Endothelial cell of umbilical vein (primary cell): ENCODE measurements at regions not wholly inside any gene's neighbourhood (a gene's known extent, or its start where the extent isn't known, plus 50 kb on each side); places are given as distances from the start of the nearest gene placed in this dataset.

Experiments
- CTCF ChIP-seq, 2 donors: IDR thresholded peaks; 1 replicate in 1 of 2; 2 replicates in 1 of 2; pipeline ENCODE4 v1.5.1; 2011; ENCODE audit warnings: low read length in 2 of 2, mild to moderate bottlenecking in 2 of 2, moderate library complexity in 2 of 2, control low read depth in 1 of 2, inconsistent platforms in 1 of 2, low read depth in 1 of 2; ENCODE audit not compliant: insufficient read depth in 1 of 2; ENCODE audit errors: extremely low read depth in 1 of 2
- EZH2 ChIP-seq: IDR thresholded peaks from 2 replicates; pipeline ENCODE4 v1.6.1; 2012; ENCODE audit warnings: borderline replicate concordance, low read depth, mild to moderate bottlenecking, moderate library complexity, low read length, inconsistent platforms; ENCODE audit not compliant: severe bottlenecking
- FOS ChIP-seq: IDR thresholded peaks from 2 replicates; pipeline ENCODE4 v1.6.1; 2011; ENCODE audit warnings: mild to moderate bottlenecking, low read length, moderate library complexity, borderline replicate concordance; ENCODE audit not compliant: insufficient read depth
- GATA2 ChIP-seq: IDR thresholded peaks from 2 replicates; pipeline ENCODE4 v1.7.0; 2011; ENCODE audit warnings: low read depth, mild to moderate bottlenecking, moderate library complexity, mixed read lengths, low read length; ENCODE audit not compliant: insufficient read length, insufficient read depth
- JUN ChIP-seq: IDR thresholded peaks from 2 replicates; pipeline ENCODE4 v1.6.1; 2011; ENCODE audit warnings: borderline replicate concordance, low read depth; ENCODE audit not compliant: insufficient read length, insufficient read depth
- MAX ChIP-seq: IDR thresholded peaks from 2 replicates; pipeline ENCODE4 v1.6.1; 2011; ENCODE audit not compliant: insufficient read depth, insufficient read length
- MYC ChIP-seq: IDR thresholded peaks from one replicate; pipeline ENCODE4 v1.6.1; 2011; ENCODE audit warnings: mild to moderate bottlenecking, low read depth, low read length
- POLR2A ChIP-seq: IDR thresholded peaks from 2 replicates; pipeline ENCODE4 v1.6.1; 2012; ENCODE audit warnings: low read depth, mild to moderate bottlenecking, control low read depth, low read length
- POLR2AphosphoS5 ChIP-seq: IDR thresholded peaks from 2 replicates; pipeline ENCODE4 v1.6.1; 2012; ENCODE audit warnings: low read depth, mild to moderate bottlenecking, control low read depth, low read length, moderate library complexity; ENCODE audit not compliant: insufficient read depth

- TF ChIP-seq POLR2AphosphoS5 (no peak), CTCF (IDR thresholded peaks at IDR 0.05; ENCODE audit: extremely low read depth in 1 of 2, insufficient read depth in 1 of 2, low read depth in 1 of 2, low read length in 2 of 2) (no peak), JUN (no peak), POLR2A (no peak), FOS (no peak), GATA2 (no peak), EZH2 (no peak), MAX (no peak), MYC (no peak)
Measured at GRCh38 chr5:143729334-143729946, 82.5 kb upstream of the HMHB1 start.
